H1 (cell line): ENCODE measurements at regions not wholly inside any gene's neighbourhood (a gene's known extent, or its start where the extent isn't known, plus 50 kb on each side); places are given as distances from the start of the nearest gene placed in this dataset.

Source experiments
- CREB1 ChIP-seq: IDR thresholded peaks from 2 replicates; pipeline ENCODE4 v1.6.1; 2012; ENCODE audit warnings: inconsistent platforms
- CTCF ChIP-seq, 3 experiments: IDR thresholded peaks; 1 replicate in 2 of 3; 2 replicates in 1 of 3; pipeline versions ENCODE4 v1.5.1 to v1.6.1; 2011; ENCODE audit warnings: low read length in 3 of 3, mild to moderate bottlenecking in 3 of 3, inconsistent platforms in 2 of 3, low read depth in 1 of 3, moderate library complexity in 1 of 3; ENCODE audit not compliant: insufficient read depth in 1 of 3; ENCODE audit errors: control extremely low read depth in 1 of 3
- EZH2 ChIP-seq: fragments of 200-600 bp; sonication (generic); IDR thresholded peaks from 2 replicates; pipeline ENCODE4 v1.7.1; 2012; ENCODE audit warnings: low read depth, mild to moderate bottlenecking, moderate library complexity, low read length, inconsistent platforms; ENCODE audit not compliant: severe bottlenecking
- GABPA ChIP-seq: IDR thresholded peaks from 2 replicates; pipeline ENCODE4 v1.6.1; 2011; ENCODE audit warnings: mild to moderate bottlenecking, low read length, moderate library complexity, borderline replicate concordance; ENCODE audit not compliant: insufficient read depth
- POLR2A ChIP-seq, 2 experiments: IDR thresholded peaks; 1 replicate in 1 of 2; 2 replicates in 1 of 2; pipeline ENCODE4 v1.6.1; 2011; ENCODE audit warnings: low read depth in 2 of 2, low read length in 2 of 2, mild to moderate bottlenecking in 2 of 2; ENCODE audit errors: control extremely low read depth in 1 of 2
- POLR2AphosphoS5 ChIP-seq: IDR thresholded peaks from 2 replicates; pipeline ENCODE4 v1.6.1; 2011; ENCODE audit warnings: low read depth, low read length

- no peak for TF ChIP-seq POLR2AphosphoS5
- no peak for TF ChIP-seq CREB1
- no peak for TF ChIP-seq CTCF (IDR thresholded peaks at IDR 0.05; ENCODE audit: control extremely low read depth in 1 of 3, insufficient read depth in 1 of 3, low read depth in 1 of 3, low read length in 3 of 3)
- no peak for TF ChIP-seq EZH2
- no peak for TF ChIP-seq GABPA
- no peak for TF ChIP-seq POLR2A (IDR thresholded peaks at IDR 0.05; ENCODE audit: control extremely low read depth in 1 of 2, low read depth in 2 of 2, low read length in 2 of 2)
Observed at GRCh38 chr17:65409381-65409780, 152.1 kb downstream of the AXIN2 start.
